Loucy (cell line): ENCODE measurements at regions not wholly inside any gene's neighbourhood (a gene's known extent, or its start where the extent isn't known, plus 50 kb on each side); places are given as distances from the start of the nearest gene placed in this dataset.

Experiments
- CTCF ChIP-seq: fragments of 200-600 bp; sonication (generic); conservative IDR thresholded peaks from 2 replicates; pipeline ENCODE4 v1.5.1; 2014; ENCODE audit warnings: mild to moderate bottlenecking, antibody characterized with exemption, low read length
- EZH2phosphoT487 ChIP-seq: fragments of 200-600 bp; IDR thresholded peaks from 2 replicates; pipeline ENCODE4 v1.6.1; 2018; ENCODE audit warnings: antibody characterized with exemption, mild to moderate bottlenecking, moderate library complexity, borderline replicate concordance

- TF ChIP-seq CTCF (no peak), EZH2phosphoT487 (no peak)
Observed at GRCh38 chr13:89951341-89951740, 1396.1 kb upstream of the MIR17HG start.
